Erythroblast (primary cell): ENCODE measurements at regions not wholly inside any gene's neighbourhood (a gene's known extent, or its start where the extent isn't known, plus 50 kb on each side); places are given as distances from the start of the nearest gene placed in this dataset.

ENCODE experiments used
- GATA1 ChIP-seq: IDR thresholded peaks from 2 replicates; pipeline ENCODE4 v1.6.1; 2011; ENCODE audit warnings: low read depth, mild to moderate bottlenecking, control low read depth, low read length, moderate library complexity
- POLR2A ChIP-seq: IDR thresholded peaks from 2 replicates; pipeline ENCODE4 v1.6.1; 2011; ENCODE audit warnings: mild to moderate bottlenecking, low read length

GRCh38 chr22:46092011-46092410 lies 58.3 kb upstream of the PPARA start:
- TF ChIP-seq POLR2A (no peak), GATA1 (no peak)
